Gastrocnemius medialis (tissue), 4 donors: ENCODE measurements at regions not wholly inside any gene's neighbourhood (a gene's known extent, or its start where the extent isn't known, plus 50 kb on each side); places are given as distances from the start of the nearest gene placed in this dataset.
"Not testable (repeated sequence)": the region's sequence is repeated elsewhere in the genome, so short reads cannot be mapped to it uniquely, and the experiment has no call there.

ENCODE experiments used
- CTCF ChIP-seq, 5 experiments: fragments of 450-650 bp in 3 of 5; fragments of 200-600 bp in 2 of 5; sonication (generic) in 2 of 5; IDR thresholded peaks in 4 of 5; conservative IDR thresholded peaks in 1 of 5; 1 replicate in 4 of 5; 2 replicates in 1 of 5; pipeline ENCODE4 v1.5.1; 2016 to 2019; ENCODE audit warnings: antibody characterized with exemption in 5 of 5, mild to moderate bottlenecking in 3 of 5, moderate library complexity in 3 of 5
- POLR2A ChIP-seq, 2 donors: fragments of 450-650 bp; IDR thresholded peaks; one replicate each; pipeline ENCODE4 v1.6.1; 2017; ENCODE audit warnings: antibody characterized with exemption in 2 of 2, mild to moderate bottlenecking in 2 of 2, moderate library complexity in 2 of 2

GRCh38 chr15:95080228-95080627, 848.9 kb downstream of the MCTP2 start:
- TF ChIP-seq POLR2A (IDR thresholded peaks at IDR 0.05); CTCF (IDR thresholded peaks at IDR 0.05 in 4 of 5, conservative IDR thresholded peaks at IDR 0.05 in 1 of 5): not testable (repeated sequence)
